Endodermal cell (in vitro differentiated cells): ENCODE measurements at regions not wholly inside any gene's neighbourhood (a gene's known extent, or its start where the extent isn't known, plus 50 kb on each side); places are given as distances from the start of the nearest gene placed in this dataset.
A peak's percentile ranks its signal among the peaks of the same experiment; 100 is the strongest.

Experiments used
- DNase-seq: peaks from one replicate; pipeline ENCODE4 v3.0.0-alpha.2; 2017
- H3K27ac ChIP-seq: 2 replicates; pipeline ENCODE4 v1.5.1; 2013; ENCODE audit warnings: mild to moderate bottlenecking, low read depth, low read length, moderate library complexity
- H3K27me3 ChIP-seq: 2 replicates; pipeline ENCODE4 v1.6.1; 2013; ENCODE audit warnings: mild to moderate bottlenecking, low read length, moderate library complexity; ENCODE audit not compliant: insufficient read depth, control insufficient read depth, poor library complexity, severe bottlenecking
- H3K36me3 ChIP-seq: 2 replicates; pipeline ENCODE4 v1.7.0; 2013; ENCODE audit warnings: mild to moderate bottlenecking, low read length, moderate library complexity; ENCODE audit not compliant: control insufficient read depth, insufficient read depth
- H3K4me1 ChIP-seq: one replicate; pipeline ENCODE4 v1.7.0; 2013; ENCODE audit warnings: low read length; ENCODE audit not compliant: control insufficient read depth, insufficient read depth
- H3K4me3 ChIP-seq: 2 replicates; pipeline ENCODE4 v1.5.1; 2013; ENCODE audit warnings: mild to moderate bottlenecking, low read length, moderate library complexity
- H3K9ac ChIP-seq: 2 replicates; pipeline ENCODE4 v1.6.1; 2013; ENCODE audit warnings: mild to moderate bottlenecking, low read length, moderate library complexity; ENCODE audit not compliant: poor library complexity, severe bottlenecking; ENCODE audit errors: extremely low read depth
- H3K9me3 ChIP-seq: 2 replicates; pipeline ENCODE4 v1.6.1; 2013; ENCODE audit warnings: mild to moderate bottlenecking, low read length, moderate library complexity; ENCODE audit not compliant: control insufficient read depth
- H3K27ac Mint-ChIP-seq: 2 replicates; pipeline ENCODE4 v1.8.0; 2020; ENCODE audit warnings: mixed read lengths
- H3K27me3 Mint-ChIP-seq: 2 replicates; pipeline ENCODE4 v1.8.0; 2021; ENCODE audit warnings: mild to moderate bottlenecking, mixed read lengths; ENCODE audit not compliant: insufficient read depth
- H3K36me3 Mint-ChIP-seq: 2 replicates; pipeline ENCODE4 v1.8.0; 2020; ENCODE audit warnings: low read depth, mixed read lengths
- H3K4me1 Mint-ChIP-seq: 2 replicates; pipeline ENCODE4 v1.8.0; 2020; ENCODE audit warnings: mixed read lengths
- H3K4me3 Mint-ChIP-seq: 2 replicates; pipeline ENCODE4 v1.8.0; 2020; ENCODE audit warnings: mild to moderate bottlenecking, moderate library complexity, mixed read lengths
- H3K9me3 Mint-ChIP-seq: 2 replicates; pipeline ENCODE4 v1.8.0; 2020; ENCODE audit warnings: mild to moderate bottlenecking, mixed read lengths
- WGBS, 2 experiments: methylation state at CpG; one replicate each; pipeline versions ENCODE4 v1.1.5 to v1.1.7; 2013; ENCODE audit warnings: missing lambda C conversion rate in 2 of 2, mixed read lengths in 1 of 2; ENCODE audit not compliant: insufficient coverage in 1 of 2, insufficient read length in 1 of 2; 5-methylcytosine and 5-hydroxymethylcytosine counted together
- TF ChIP-seq, protein P1 (sequence below): fragments of 200-600 bp; sonication (generic); conservative IDR thresholded peaks from 2 replicates; pipeline ENCODE4 v1.5.0; 2021; ENCODE audit warnings: antibody characterized with exemption, mild to moderate bottlenecking

DNA sequence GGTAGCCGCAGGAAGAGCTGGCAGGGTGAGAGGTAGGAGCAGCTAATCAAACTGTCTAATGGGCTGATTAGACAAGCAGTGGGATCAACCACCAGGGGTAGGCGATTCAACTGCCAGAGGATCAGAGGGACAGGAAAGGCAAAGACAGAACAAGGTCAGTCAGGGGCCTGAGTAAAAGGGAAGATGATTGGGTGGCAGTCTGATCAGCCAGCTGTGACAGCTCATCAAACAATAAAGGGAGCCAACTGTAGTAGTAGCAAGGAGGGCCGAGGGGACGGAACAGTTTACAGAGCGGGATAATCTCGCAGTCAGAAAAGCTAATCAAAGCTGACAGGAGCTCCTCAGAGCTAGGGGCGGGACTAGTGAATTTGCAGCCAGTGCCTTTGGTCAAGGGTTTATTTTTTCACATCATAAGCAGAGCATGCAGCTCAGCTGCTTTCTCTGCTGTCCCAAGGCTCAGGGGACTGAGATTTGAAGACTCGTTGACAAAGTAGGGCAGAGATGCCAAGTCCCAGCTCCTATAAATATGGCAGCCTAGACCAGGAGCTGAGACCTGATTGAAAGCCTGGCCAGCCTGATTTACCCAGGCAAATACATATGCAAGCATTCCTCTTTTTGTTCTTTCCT lies 418.2 kb downstream of the GABRG2 start:
- H3K27ac ChIP-seq: no peak overlapping the region
- no peak overlapping the region for H3K9ac ChIP-seq
- Mint-ChIP-seq H3K36me3 (no peaks in the 10 kb centered on the region), H3K27me3 (no peaks in the 10 kb centered on the region), H3K27ac (no peak overlapping the region), H3K4me3 (no peak overlapping the region), H3K9me3 (no peaks in the 10 kb centered on the region), H3K4me1 (no peaks in the 10 kb centered on the region)
- no peaks in the 10 kb centered on the region for H3K36me3 ChIP-seq
- no peaks in the 10 kb centered on the region for H3K4me1 ChIP-seq
- WGBS, 2 experiments: 83 to 88% methylated on average over 6 to 8 of the region's 8 CpGs
- H3K9me3 ChIP-seq: no peaks in the 10 kb centered on the region
- no peaks in the 10 kb centered on the region for H3K27me3 ChIP-seq
- DNase-seq: peak; percentile 64
- TF ChIP-seq, protein P1, sequence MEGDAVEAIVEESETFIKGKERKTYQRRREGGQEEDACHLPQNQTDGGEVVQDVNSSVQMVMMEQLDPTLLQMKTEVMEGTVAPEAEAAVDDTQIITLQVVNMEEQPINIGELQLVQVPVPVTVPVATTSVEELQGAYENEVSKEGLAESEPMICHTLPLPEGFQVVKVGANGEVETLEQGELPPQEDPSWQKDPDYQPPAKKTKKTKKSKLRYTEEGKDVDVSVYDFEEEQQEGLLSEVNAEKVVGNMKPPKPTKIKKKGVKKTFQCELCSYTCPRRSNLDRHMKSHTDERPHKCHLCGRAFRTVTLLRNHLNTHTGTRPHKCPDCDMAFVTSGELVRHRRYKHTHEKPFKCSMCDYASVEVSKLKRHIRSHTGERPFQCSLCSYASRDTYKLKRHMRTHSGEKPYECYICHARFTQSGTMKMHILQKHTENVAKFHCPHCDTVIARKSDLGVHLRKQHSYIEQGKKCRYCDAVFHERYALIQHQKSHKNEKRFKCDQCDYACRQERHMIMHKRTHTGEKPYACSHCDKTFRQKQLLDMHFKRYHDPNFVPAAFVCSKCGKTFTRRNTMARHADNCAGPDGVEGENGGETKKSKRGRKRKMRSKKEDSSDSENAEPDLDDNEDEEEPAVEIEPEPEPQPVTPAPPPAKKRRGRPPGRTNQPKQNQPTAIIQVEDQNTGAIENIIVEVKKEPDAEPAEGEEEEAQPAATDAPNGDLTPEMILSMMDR: peak; percentile 10
- H3K4me3 ChIP-seq: no peak overlapping the region

DNA sequence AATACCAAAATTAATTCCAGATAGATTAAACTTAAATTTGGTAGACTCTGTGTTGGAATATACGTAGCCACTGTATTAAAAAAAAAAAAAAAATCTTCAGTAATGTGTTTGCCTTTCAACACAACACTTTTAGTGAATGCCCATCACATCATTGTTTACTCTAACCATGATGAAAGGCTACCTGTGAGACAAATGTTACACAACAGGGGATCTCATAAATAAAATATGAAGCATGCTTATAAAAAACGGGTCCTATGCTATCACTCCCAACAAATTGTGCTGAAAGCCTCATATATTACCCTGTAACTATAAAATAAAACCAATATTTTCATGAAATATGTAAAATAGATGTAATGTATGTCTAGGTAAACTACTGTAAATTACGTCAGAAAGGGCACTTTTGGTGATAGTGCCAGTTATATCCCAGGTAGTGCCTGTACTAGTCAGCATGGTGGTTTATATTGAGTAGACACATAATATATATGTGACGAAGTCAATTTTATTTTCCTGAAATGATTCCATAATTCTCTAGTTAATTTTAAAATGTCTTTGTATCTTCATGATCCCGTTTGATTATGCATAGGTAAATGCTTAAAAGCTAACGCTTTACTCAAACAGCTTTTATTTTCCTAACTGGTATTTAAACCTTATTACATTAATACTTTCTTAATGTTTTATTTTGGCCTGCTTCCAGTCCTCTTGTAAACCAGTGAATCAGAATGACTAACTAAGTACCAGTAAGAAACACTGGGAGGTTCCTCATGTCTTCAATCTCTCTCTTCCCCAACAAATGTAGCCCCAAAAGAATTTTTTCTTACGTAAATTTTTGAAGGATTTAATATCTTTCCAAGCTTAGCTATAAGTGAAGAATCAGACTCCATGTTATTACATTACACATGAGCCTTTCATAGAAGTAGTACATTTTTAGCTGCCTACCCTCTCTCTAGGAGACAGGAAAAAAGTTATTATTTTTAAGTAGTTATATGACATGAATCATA lies 420.3 kb downstream of the GABRG2 start:
- Histone ChIP-seq H3K9me3 (no peaks in the 10 kb centered on the region), H3K9ac (no peak overlapping the region), H3K4me3 (no peak overlapping the region), H3K4me1 (no peaks in the 10 kb centered on the region), H3K36me3 (no peaks in the 10 kb centered on the region), H3K27me3 (no peaks in the 10 kb centered on the region), H3K27ac (no peak overlapping the region)
- H3K27me3 Mint-ChIP-seq: no peaks in the 10 kb centered on the region
- 80 to 96% methylated on average over 1 to 6 of the region's 7 CpGs for WGBS, 2 experiments
- no peak overlapping the region for H3K4me3 Mint-ChIP-seq
- H3K36me3 Mint-ChIP-seq: no peaks in the 10 kb centered on the region
- H3K9me3 Mint-ChIP-seq: no peaks in the 10 kb centered on the region
- no peak overlapping the region for H3K27ac Mint-ChIP-seq
- TF ChIP-seq, protein P1: no peak
- H3K4me1 Mint-ChIP-seq: no peaks in the 10 kb centered on the region
- no peak for DNase-seq

- no peaks in the 10 kb centered on the region for H3K9me3 ChIP-seq
- no peaks in the 10 kb centered on the region for H3K4me1 ChIP-seq
- Mint-ChIP-seq H3K9me3 (no peaks in the 10 kb centered on the region), H3K27me3 (peaks cover 2% of the 10 kb centered on the region), H3K36me3 (no peaks in the 10 kb centered on the region), H3K27ac (no peak overlapping the region), H3K4me1 (peaks cover 2% of the 10 kb centered on the region), H3K4me3 (no peak overlapping the region)
- H3K9ac ChIP-seq: no peak overlapping the region
- no peak overlapping the region for H3K4me3 ChIP-seq
- TF ChIP-seq, protein P1: no peak
- H3K27me3 ChIP-seq: no peaks in the 10 kb centered on the region
- 90 to 93% methylated on average over 2 to 4 of the region's 5 CpGs for WGBS, 2 experiments
- DNase-seq: no peak
- H3K27ac ChIP-seq: no peak overlapping the region
- no peaks in the 10 kb centered on the region for H3K36me3 ChIP-seq
Observed at GRCh38 chr5:162496100-162496808, 428.7 kb downstream of the GABRG2 start.
